Left forelimb (tissue), 1 donor: ENCODE measurements at regions not wholly inside any gene's neighbourhood (a gene's known extent, or its start where the extent isn't known, plus 50 kb on each side); places are given as distances from the start of the nearest gene placed in this dataset.

Source experiments
- DNase-seq: peaks from one replicate; pipeline ENCODE4 v3.0.0-alpha.2; 2018; ENCODE audit warnings: low spot score

DNA sequence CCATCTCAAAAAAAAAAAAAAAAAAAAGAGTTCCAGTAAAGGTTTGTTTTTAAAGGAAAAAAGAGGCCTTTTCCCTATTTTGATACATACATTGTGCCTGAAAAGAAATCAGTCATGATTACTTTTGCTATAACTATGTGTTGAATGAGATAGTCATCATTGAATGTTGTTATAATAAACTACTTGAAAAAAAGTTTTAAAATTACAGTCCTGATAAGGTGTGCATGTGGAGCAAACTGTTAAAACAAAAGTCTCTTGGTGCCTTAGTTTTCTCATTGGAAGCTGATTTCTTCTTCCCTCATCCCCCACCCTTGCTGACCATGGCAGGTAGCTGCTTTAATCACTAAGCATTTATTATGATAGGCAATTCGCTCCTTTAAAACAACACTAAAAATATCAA is 172.3 kb upstream of the TBCA start:
- no peak for DNase-seq

DNA sequence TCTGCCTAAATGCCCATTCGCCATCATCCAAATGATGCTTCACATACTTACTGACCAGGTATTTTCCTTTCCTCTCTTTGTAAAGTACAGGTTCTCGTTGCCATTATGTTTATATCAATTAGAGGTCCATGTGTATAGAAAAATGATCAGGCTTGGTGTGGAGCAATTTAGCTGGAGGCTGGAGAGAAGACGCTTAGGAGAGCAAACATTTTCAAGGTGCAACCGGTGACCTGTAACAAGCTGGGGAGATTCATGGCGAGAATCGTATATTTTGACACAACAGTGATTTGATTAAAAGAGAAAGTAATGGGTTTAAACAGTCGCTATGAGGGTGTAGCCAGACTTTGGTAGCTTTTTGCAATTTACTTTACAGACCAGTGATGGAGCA is 170.9 kb upstream of the TBCA start:
- DNase-seq: no peak

DNA sequence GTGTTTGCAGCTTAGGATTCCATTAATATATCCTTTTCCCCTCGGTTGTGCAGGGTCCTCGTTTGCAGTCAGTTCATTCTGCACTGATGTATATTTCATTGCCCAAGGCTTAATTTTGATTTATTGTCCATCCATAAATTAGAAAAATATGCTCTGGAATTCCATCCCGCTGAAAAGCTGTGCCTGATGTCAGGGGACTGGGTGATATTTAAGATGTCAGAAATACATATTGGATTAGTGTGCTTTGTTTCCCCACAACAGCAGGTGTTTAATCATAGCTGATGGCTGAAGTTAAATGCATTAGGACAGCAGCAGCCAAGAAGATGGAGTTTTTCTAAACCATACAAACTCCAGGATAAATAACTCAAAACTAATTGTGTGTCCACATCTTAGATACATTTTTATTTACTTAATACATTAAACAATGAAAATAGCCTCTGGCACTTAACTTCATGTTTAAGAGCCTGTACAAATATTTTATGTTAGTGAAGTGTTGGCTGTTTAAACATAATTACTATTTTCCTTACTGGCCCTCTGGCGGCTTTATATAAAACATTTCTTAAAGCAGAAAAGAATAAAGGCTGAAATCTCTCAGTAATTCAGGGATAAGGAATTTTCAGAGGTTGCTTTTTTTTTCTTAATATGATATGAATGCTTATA is 170.4 kb upstream of the TBCA start:
- no peak for DNase-seq

GRCh38 chr5:77945874-77946273 is 169.7 kb upstream of the TBCA start:
- DNase-seq: no peak

- no peak for DNase-seq
Observed at GRCh38 chr5:77944757-77945340, 168.7 kb upstream of the TBCA start.

DNA sequence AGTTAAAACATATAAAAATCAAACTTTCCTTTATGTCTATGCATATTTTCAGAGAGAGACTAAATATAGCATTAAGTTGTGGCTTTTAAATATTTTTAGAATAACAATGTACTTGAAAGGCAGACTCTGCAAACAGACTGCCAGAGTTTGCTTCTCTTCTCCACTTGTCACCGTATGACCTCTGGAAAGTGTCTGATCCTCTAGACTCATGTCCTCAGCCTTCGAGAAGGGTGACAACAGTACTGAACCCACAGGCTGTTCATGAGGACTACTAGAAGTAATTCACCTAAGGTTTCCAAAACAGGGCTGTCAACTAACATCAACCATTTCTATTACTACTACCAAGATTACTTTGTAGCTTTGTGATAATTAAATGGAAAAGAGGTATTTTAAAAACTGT is 167.7 kb upstream of the TBCA start:
- DNase-seq: no peak

DNA sequence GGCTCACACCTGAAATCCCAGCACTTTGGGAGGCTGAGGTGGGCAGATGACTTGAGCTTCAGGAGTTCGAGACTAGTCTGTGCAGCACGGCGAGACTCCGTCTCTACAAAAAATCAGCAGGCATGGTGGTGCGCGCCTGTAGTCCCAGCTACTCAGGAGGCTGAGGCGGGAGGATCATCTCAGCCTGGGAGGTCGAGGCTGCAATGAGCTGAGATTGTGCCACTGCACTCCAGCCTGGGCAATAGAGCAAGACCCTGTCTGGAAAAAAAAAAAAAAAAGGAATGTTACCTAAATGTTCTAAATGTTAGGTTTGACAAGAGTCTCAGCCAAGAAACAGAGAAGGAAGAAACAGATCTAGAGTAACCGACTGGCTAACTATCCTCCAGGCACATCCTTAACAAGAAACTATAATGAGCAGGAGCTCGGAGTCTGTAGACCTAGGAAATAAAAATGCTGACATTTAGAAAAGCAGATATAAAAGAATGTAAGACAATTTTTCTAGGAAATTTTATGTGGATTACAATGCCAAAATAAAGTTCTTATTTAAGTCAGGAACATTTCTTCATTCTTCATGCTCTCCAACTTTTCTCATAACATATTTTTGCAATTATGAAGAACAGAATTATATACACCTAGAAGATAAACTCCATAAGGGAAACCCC is 166.6 kb upstream of the TBCA start:
- no peak for DNase-seq

GRCh38 chr5:77937015-77937908 is 161.1 kb upstream of the TBCA start:
- DNase-seq: no peak

GRCh38 chr5:77936365-77936693 is 160.2 kb upstream of the TBCA start:
- no peak for DNase-seq

DNA sequence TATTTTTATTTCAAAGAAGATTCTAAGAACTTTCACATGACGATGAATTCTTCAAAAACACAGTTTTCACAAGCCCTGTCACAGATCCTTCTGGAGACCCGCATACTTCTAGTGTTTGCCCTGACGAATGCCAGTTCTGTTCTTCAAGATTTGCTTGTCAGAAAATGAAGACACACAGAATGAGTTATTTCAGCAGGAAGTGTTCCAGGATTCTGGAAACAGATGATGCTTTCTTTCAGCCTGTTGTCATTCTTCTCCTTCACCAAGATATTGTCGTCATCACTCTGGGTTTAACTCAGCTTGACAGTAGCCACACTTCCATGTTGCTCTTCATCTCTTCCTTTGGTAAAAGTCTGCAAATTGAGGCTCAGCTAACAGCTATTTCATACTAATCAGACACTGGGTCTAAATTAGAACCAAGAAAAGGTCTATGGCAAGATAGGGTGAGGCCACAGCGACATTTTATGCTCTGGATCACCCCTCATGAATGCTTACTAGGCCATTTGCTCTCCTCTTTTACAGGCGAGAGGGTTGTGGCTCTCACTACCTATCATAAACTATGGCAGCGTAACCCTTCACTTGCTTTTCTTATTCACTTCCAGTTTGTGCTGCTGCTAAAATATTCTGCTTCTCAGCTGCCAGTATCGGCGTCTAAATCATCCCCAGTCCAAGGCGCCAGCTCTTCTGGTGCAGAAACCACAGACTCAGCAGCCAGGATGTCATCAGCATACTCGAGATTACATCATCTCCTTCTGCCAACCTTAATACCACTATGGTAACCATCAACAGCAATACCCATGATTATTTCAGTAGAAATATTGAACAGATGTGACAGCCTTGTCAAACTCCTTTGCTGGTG is 159.6 kb upstream of the TBCA start:
- DNase-seq: no peak

GRCh38 chr5:77928776-77929300 is 152.7 kb upstream of the TBCA start:
- no peak for DNase-seq

GRCh38 chr5:77926337-77926736 is 150.2 kb upstream of the TBCA start:
- no peak for DNase-seq

DNA sequence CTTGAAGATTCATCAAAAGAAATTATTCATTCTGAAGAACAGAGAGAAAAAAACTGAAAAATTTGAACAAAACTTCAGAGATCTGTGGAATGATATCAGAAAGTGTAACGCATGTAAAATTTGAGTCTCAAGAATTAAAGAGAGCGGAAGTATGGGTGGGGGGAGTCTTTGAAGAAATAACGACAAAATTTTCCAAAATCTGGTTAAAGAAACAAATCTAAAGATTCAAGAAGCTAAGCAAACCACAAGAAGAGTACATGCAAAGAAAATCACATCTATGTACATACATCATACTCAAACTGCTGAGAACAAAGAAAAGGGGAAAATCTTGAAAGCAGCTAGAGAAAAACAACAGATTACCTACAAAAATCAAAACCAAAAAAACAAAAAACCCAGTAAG is 149.4 kb upstream of the TBCA start:
- no peak for DNase-seq

- no peak for DNase-seq
Observed at GRCh38 chr5:77924081-77924480, 147.9 kb upstream of the TBCA start.

DNA sequence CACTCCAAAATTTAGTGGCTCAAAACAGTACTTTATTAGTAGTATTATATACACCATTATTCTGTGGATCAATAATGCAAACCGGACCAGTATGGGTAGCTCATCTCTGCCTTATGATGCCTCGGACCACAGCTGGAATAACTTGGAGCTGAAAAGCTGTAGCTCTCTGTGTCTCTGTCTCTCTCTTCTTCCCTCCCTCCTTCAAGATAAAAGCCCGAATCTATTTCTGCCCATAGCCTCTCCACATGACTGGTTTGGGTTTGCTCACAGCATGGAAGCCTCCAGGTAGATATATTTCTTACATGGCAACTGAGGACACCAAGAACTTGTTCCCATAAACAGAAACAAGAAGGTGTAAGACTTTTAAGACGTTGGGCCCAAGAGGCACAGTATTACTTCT is 147.5 kb upstream of the TBCA start:
- DNase-seq: no peak

DNA sequence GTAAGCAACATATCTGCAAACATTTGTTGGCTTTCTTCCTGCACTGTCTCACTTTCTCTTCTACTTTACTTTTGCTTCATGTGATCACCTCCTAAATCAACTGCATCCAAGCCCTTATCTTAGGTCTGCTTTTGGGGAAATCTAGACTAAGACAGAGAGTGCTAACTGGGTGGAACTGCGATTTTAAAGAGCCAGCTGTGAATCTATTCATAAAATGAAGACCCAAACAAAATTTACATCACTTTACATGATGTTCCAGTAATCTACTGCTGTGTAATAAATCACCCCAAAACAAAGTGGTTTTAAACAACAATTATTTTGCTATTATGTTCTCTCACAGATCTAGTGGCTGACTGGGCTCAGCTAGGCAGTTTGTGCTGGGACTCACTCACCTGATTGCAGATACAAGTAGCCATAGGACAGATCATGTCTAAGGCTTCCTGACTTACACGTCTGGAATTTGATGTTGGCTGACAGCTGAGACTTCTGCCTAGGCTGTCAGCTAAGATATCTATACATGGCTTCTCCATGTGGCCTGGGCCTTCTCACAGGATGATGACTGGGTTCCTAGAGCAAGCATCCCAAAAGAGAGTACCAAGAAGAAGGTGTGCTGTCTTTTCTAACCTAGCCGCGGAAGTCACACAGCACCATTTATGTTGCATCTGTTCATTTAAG is 145.1 kb upstream of the TBCA start:
- no peak for DNase-seq

DNA sequence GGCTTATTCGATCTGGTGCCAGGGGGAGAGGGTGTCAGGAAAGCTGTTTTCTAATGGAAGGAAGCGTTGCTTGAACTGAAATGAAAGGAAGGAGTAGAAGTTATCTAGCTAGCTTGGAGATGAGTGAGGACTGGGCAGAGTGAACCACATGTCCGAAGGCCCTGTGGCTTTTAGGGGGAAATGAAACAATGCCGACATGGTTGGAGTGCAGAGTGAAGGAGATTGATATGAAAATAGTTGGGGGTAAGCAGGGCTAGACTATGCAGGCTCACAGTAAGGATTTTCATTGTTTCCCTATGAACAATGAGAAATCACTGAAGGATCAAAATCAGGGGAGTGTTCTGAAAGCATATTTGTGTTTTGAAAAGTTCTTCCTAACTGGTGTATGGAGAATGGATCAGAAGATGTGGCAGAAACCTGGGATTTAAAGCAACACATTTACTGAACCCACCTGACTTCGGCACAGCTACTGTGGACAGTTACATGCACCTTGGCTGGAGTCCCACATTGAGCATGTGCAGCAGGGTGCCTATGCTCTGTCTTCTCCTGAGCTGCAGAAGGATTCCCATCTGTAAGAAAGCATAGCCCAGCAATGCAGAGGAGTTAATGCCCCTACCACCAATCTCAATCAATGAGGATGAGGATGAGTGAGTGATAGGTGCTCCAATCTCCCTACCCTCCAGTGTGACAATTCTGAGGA is 144.4 kb upstream of the TBCA start:
- DNase-seq: no peak

DNA sequence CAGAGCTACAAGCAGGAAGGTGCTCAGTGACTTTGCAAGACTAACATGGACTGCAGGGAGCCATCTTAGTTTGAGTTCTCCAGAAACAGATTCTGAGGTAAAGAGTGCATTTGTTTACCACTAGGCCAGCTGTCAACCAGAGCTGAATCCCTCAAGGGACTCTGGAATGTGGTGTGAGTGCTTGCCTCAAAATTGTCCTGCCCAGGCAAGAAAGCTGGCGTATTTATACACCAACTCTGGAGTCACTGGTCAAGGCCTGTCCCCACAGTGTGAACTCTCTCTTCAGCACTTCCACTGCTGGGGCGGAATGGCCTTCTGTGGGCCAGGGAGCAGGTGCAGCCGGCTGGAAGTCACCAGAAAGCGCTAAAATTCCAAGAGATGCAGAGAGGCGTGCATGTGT is 139.2 kb upstream of the TBCA start:
- no peak for DNase-seq

GRCh38 chr5:77912721-77913120 is 136.6 kb upstream of the TBCA start:
- DNase-seq: no peak

GRCh38 chr5:77910602-77911188 is 134.6 kb upstream of the TBCA start:
- DNase-seq: no peak
